GM20431 (cell line): ENCODE measurements at regions not wholly inside any gene's neighbourhood (a gene's known extent, or its start where the extent isn't known, plus 50 kb on each side); places are given as distances from the start of the nearest gene placed in this dataset.

Experiments
- in situ Hi-C: fragments of 300-500 bp; cut with MseI, MboI; formaldehyde crosslinking; loops from one replicate; pipeline ENCODE4 v1.15.0; 2020; ENCODE audit warnings: low sequenced_read_pairs; ENCODE audit not compliant: unreplicated experiment

- in situ Hi-C loops: no loop called here
Measured at GRCh38 chr11:131275580-131275979, 94.8 kb upstream of the NTM start.

DNA sequence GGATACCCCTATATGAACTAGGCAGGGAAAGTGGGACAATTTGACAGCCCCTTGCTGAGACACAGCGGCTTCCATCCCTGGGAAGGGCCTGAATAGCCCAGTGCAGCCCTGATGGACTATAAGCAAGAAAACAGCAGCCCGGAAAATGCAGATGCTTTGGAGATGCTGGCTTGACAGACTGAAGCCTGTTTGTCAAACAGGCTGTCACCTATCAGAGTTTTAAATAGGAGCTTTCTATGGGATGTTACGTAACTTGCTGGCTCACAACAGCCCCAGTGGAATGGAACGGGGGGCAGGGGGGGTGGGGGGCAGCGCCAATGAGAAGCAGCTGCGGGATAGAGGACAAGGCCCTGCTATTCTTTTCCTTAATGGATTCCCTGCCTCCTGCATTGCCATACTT, 91.9 kb upstream of the NTM start:
- in situ Hi-C loops: no loop called here

DNA sequence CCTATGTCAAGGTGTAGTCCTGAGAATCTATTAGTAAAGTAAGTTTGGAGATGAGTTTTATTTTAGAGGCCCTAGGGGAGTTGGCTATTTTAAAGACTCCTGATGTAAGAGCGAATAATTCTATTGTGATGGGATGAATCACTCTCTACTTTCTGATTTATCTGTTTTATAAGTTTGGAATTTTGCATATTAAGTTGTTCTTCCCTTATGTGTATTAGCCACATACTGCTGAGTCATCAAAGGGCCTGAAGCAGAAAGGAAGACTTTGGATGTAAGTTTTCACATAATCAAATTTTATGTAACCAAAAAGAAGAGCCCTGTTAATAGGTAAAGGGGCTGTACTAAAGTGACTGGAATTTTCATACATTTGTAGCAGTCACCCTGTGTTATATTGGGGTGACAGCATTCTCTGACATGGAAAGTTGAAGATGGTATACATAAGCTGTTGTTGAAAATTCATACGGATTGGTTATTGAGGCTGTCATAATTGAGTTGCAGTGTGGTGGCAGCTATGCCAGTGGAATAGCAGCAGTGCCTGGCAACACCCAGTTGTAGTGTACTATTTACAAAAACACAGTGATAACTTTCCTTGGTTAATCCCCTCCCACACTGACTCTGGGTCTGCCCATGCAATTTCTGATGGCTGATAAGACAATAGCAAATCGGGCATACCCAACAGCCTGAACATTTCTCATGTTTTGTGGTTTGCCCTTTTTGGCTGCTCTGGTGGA, 90.6 kb upstream of the NTM start:
- in situ Hi-C loops: no loop called here

DNA sequence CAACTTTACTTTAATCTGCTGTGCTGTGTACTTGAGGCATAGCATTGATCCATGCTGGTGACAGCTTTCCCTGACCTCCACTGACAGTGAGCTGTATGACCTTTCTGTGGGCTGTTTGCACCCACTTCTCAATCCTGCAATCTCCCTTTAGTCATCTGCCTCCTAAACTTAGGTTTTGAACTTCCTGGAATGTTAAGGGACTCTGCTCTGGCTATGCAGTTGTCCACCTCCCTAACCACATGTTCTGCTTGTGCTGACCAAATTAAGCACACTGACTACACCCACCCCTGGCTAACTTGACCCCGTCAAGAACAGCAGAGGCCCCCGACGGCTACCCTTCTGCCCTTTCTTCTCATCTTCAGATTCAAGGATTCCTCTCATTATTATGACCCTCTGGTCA, 89.1 kb upstream of the NTM start:
- in situ Hi-C loops: no loop called here

- in situ Hi-C loops: no loop called here
Measured at GRCh38 chr11:131284041-131284440, 86.4 kb upstream of the NTM start.

DNA sequence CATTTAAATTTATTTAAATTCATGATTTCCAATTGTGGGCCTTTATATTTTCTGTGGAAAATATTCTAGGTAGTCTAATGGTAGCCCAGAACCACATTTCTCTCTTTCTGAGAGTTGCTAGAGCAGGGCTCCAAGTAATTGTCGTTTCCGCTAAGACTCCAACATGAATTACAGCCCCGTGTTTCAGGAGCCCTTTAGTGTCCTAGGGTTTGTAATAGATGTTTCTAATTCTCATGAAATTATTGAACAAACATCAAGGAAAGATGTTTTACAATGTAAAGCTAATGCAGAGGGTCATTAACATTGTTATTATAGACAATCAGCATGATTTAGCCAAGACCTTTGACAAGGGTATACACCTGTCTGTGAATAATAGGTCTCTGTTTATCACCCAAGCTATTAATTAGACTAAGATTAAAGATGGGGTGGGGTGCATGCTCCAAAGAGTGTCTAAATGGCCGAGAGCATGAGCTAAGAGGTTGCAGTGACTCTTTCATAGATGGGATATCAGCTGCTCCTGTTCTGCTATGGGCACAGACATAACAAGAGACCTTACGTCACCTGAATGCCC, 81.8 kb upstream of the NTM start:
- in situ Hi-C loops: no loop called here

DNA sequence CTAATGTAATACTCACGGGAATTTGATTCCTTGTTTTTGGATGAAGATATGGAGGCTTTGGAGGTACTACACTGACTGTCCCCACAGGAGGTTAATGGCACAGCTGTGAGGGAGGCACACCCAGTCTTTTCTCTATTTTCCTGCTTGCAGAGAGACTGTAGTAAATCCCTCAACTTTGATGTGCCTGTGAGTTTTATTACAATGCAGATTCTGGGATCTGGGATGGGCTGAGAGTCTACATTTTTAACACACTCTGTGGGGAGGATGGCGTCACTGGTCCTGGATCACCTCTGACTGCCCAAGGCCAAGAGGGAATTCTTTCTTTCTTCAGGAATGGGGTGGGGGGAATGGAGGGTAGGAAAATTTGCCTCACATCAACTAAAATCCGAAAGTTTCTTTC, 80.2 kb upstream of the NTM start:
- in situ Hi-C loops: no loop called here

GRCh38 chr11:131295986-131296385, 74.4 kb upstream of the NTM start:
- in situ Hi-C loops: no loop called here

DNA sequence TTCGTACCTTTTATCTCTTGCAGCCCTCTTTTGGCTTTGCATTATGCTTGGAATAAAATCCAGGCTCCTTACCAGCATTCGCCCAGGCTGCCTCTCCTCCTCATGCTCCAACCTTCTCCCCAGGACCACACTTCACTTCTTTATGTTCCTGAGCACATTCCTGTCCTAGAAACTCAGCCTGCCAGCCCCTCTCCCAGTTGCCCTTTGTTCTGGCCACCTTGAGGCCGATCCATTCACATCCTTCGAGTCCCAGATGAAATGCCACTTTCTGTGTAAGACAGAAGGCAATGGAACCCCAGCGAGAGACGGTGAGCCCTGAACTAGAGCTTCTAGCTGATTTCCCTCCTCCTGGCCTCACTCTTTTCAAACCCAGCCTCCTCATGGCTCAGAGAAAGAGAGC, 73.0 kb upstream of the NTM start:
- in situ Hi-C loops: no loop called here

DNA sequence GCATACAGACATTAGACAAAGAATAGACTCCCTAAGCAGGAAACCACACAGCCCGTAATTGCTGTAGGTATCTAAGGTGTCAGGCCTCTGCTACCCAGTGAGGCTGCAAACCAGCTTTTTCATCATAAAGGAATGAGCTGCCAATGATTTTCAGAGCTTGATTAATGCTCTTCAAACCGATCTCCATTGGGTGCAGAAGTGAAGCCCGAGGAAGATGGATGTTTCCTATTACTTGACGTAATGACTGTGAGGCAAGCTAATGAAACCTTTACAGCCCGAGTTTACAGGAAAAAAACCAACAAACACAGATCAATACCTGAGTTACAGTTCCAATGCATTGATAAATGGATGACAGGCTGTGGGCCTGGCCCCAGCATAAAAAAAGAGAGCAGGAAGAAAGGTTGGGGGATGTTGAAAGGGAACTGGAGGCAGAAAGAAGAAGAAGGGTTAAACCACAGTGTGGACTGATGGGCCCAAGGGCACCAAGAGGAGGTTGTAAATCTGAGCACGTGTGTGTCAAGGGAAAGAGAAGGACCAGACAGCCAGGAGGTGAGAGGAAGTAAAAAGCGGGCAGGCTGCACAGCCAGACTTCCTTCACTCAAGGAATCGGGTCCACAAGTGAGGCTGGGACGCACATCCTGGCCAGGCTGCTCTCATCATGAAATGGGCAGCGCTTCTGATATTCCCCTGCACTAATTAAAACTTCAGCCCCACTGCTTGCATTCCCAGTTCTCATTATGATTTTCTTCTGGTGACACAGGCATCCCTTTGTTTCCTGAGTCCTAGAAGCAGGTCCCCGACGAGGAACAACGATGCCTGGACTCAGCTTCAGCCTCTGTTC, 70.6 kb upstream of the NTM start:
- in situ Hi-C loops: no loop called here

- in situ Hi-C loops: no loop called here
Measured at GRCh38 chr11:131300439-131300717, 70.0 kb upstream of the NTM start.

- in situ Hi-C loops: no loop called here
Measured at GRCh38 chr11:131301306-131301705, 69.1 kb upstream of the NTM start.

GRCh38 chr11:131302836-131303235, 67.6 kb upstream of the NTM start:
- in situ Hi-C loops: no loop called here

DNA sequence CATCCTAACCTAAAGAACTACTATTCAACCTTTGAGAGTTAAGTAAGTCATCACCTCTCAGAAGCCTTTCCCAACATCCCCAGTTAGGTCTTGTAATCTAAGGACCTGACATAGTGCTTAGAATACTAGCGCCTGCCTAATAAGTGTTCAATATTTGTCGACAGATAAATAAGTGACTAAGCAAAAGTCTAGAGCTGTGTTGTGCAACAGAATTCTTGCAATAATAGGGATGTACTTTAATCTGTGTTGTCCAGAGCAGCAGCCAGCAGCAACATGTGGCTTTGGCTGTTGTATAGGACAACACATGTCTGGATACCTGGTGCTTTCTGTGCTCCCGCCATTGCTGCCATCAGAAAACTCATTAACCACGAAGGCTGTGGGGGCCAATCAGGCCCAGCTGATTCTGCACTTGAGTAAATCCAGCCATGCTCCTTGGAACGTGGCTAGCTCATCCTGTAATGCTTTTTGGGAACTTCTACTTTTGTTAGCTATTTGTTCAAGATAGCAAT, 66.8 kb upstream of the NTM start:
- in situ Hi-C loops: no loop called here

GRCh38 chr11:131305005-131305404, 65.4 kb upstream of the NTM start:
- in situ Hi-C loops: no loop called here

DNA sequence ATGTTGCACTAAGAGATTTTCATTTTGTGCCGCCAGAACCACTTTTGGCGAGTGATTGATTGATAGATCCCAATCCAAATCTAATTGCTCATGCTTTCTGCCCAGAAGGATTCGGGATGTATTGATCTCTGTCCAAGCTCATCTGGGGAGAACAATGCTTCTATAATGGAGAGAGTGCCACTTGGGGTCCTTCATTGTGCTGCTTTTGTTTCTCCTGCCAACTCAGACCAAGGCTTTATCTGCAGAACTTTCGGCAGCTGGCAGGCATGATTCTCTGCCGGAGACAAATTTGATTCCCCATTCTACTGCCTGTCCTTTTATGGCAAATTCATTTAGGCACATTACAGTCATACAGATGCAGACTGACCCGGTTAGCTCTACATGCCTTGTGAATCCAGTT, 62.9 kb upstream of the NTM start:
- in situ Hi-C loops: no loop called here

DNA sequence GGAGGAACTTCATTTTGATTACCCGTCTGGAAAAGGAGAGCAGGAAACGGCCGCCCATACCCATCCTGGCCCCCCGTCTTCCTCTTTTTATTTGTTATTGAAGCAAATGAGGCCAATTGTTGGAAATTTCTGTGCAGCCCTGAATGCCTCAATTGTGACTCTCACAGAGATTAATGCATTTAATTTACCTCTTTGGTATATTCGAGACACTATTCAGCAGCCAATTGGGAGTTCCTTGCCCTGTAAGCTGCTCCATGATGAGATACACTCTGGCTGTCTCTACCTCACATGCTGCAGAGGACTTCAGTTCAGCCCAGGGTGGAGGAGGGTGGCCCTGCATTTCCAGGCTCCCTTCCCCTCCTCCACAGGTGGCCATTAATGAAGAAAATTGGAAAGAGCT, 60.6 kb upstream of the NTM start:
- in situ Hi-C loops: no loop called here

- in situ Hi-C loops: no loop called here
Measured at GRCh38 chr11:131311776-131312514, 58.5 kb upstream of the NTM start.
